ENCODE measurements at regions not wholly inside any gene's neighbourhood (a gene's known extent, or its start where the extent isn't known, plus 50 kb on each side); places are given as distances from the start of the nearest gene placed in this dataset.

DNA sequence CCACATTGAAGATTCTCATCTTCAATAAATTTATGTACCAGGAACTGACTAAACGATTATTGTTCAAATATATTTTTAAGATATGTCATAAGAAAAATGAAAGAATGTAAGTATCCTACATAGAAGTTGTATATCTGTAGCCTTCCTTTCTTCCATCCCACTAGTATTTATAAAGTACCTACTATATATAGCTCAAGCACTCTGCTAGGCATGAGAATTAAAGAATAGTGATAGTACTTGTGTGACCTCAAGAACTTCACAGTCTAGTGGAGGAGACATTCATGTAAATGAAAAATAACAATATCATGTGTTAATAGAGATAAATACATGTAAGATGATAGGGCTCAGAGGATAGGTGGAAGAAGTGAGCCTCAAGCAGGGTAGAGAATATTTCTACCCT lies 201.0 kb upstream of the HMHB1 start:
- TF ChIP-seq, protein P1, sequence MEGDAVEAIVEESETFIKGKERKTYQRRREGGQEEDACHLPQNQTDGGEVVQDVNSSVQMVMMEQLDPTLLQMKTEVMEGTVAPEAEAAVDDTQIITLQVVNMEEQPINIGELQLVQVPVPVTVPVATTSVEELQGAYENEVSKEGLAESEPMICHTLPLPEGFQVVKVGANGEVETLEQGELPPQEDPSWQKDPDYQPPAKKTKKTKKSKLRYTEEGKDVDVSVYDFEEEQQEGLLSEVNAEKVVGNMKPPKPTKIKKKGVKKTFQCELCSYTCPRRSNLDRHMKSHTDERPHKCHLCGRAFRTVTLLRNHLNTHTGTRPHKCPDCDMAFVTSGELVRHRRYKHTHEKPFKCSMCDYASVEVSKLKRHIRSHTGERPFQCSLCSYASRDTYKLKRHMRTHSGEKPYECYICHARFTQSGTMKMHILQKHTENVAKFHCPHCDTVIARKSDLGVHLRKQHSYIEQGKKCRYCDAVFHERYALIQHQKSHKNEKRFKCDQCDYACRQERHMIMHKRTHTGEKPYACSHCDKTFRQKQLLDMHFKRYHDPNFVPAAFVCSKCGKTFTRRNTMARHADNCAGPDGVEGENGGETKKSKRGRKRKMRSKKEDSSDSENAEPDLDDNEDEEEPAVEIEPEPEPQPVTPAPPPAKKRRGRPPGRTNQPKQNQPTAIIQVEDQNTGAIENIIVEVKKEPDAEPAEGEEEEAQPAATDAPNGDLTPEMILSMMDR (IDR thresholded peaks at IDR 0.05) = no peak
- TF ChIP-seq POLR2A (IDR thresholded peaks at IDR 0.05) = no peak

Data from heart left ventricle (tissue), 13 donors.